ENCODE measurements at regions not wholly inside any gene's neighbourhood (a gene's known extent, or its start where the extent isn't known, plus 50 kb on each side); places are given as distances from the start of the nearest gene placed in this dataset.

GRCh38 chr18:51789871-51790270 lies 550.1 kb upstream of the DCC start:
- no peak for DNase-seq
- no peaks in the 10 kb centered on the region for H3K36me3 ChIP-seq (replicated peaks in 1 of 2; ENCODE audit: control insufficient read depth in 1 of 2, insufficient read depth in 2 of 2, low read length in 1 of 2)
- ChIA-PET CTCF (no interaction called here), POLR2A (no interaction called here)
- no peak overlapping the region for H3K4me3 ChIP-seq (ENCODE audit: low read depth in 2 of 2, low read length in 1 of 2)
- H2AFZ ChIP-seq (ENCODE audit: low read depth): no peak overlapping the region
- TF ChIP-seq FOXM1 (IDR thresholded peaks at IDR 0.05; ENCODE audit: low read depth): no peak
- TF ChIP-seq MEF2A (IDR thresholded peaks at IDR 0.05; ENCODE audit: borderline replicate concordance, low read depth): no peak
- no peak for TF ChIP-seq SMC3 (IDR thresholded peaks at IDR 0.05; ENCODE audit: low read depth, low read length)
- TF ChIP-seq TAF1 (IDR thresholded peaks at IDR 0.05; ENCODE audit: borderline replicate concordance, low read depth, low read length): no peak
- TF ChIP-seq TEAD4 (IDR thresholded peaks at IDR 0.05; ENCODE audit: borderline replicate concordance, insufficient read depth): no peak
- TF ChIP-seq FOXJ3 (CRISPR knock-in tag; IDR thresholded peaks at IDR 0.05): no peak
- TF ChIP-seq FOSL2 (IDR thresholded peaks at IDR 0.05; ENCODE audit: borderline replicate concordance, low read depth): no peak
- TF ChIP-seq POLR2AphosphoS5 (IDR thresholded peaks at IDR 0.05; ENCODE audit: low read depth, low read length): no peak
- TF ChIP-seq USF1 (IDR thresholded peaks at IDR 0.05; ENCODE audit: borderline replicate concordance, low read depth): no peak
- TF ChIP-seq MXI1 (IDR thresholded peaks at IDR 0.05; ENCODE audit: low read depth, low read length): no peak
- TF ChIP-seq TCF12 (IDR thresholded peaks at IDR 0.05): no peak
- TF ChIP-seq NFIC (IDR thresholded peaks at IDR 0.05; ENCODE audit: borderline replicate concordance): no peak
- TF ChIP-seq NRF1 (IDR thresholded peaks at IDR 0.05; ENCODE audit: low read depth, low read length): no peak
- TF ChIP-seq ZBTB33 (IDR thresholded peaks at IDR 0.05; ENCODE audit: borderline replicate concordance, low read depth): no peak
- TF ChIP-seq PBX3 (IDR thresholded peaks at IDR 0.05): no peak
- TF ChIP-seq RCOR1 (IDR thresholded peaks at IDR 0.05; ENCODE audit: low read length): no peak
- TF ChIP-seq YY1 (IDR thresholded peaks at IDR 0.05; ENCODE audit: low read depth): no peak
- TF ChIP-seq GABPA (IDR thresholded peaks at IDR 0.05; ENCODE audit: low read depth): no peak
- no peak for TF ChIP-seq ELF1 (IDR thresholded peaks at IDR 0.05)
- TF ChIP-seq RXRA (IDR thresholded peaks at IDR 0.05; ENCODE audit: borderline replicate concordance, low read depth): no peak
- no peaks in the 10 kb centered on the region for H3K9me2 ChIP-seq
- H3K27ac ChIP-seq (ENCODE audit: low read depth in 2 of 2, low read length in 1 of 2): no peak overlapping the region
- no peak overlapping the region for H3K4me2 ChIP-seq
- H3K27me3 ChIP-seq (ENCODE audit: insufficient read depth): no peaks in the 10 kb centered on the region
- H4K20me1 ChIP-seq (ENCODE audit: insufficient read depth): no peaks in the 10 kb centered on the region
- no peaks in the 10 kb centered on the region for H3K79me2 ChIP-seq (ENCODE audit: insufficient read depth)
- WGBS (ENCODE audit: low lambda C conversion rate): 71% methylated on average over 1 of the region's 1 CpG
- H3F3A ChIP-seq (replicated peaks; ENCODE audit: insufficient read depth): no peaks in the 10 kb centered on the region
- H3K9ac ChIP-seq: no peak overlapping the region
- no peaks in the 10 kb centered on the region for H3K4me1 ChIP-seq (ENCODE audit: control insufficient read depth in 1 of 2, insufficient read depth in 2 of 2, low read depth in 1 of 2, low read length in 1 of 2)
- H3K9me3 ChIP-seq: no peaks in the 10 kb centered on the region

All from SK-N-SH (cell line).